ENCODE measurements at regions not wholly inside any gene's neighbourhood (a gene's known extent, or its start where the extent isn't known, plus 50 kb on each side); places are given as distances from the start of the nearest gene placed in this dataset.

DNA sequence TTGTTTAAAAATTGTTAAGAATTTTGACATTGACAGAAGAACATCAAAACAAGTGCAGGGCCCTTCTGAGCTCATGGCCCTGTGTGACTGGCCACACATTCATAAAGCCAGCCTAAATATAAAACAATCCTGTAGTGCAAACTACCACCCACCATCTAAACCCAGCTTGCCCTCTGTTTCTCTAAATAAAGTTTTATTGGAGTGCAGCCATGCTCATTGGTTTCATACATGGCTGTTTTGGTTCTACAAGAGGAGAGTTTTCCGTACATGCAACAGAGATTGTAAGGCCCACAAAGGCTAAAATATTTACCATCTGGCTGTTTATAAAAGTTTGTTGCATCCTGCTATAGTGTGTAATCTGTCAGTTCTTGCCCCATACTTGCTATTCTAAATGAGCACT, 54.6 kb upstream of the TRIM24 start:
- Histone ChIP-seq H3K9me2 (replicated peaks; ENCODE audit: low read depth, low read length) (no peaks in the 10 kb centered on the region), H3K4me2 (ENCODE audit: low read depth, low read length, poor library complexity, severe bottlenecking) (no peak overlapping the region), H3K9me3 (ENCODE audit: insufficient read depth, low read depth, low read length) (no peaks in the 10 kb centered on the region), H4K20me1 (ENCODE audit: insufficient read depth, low read length, poor library complexity, severe bottlenecking) (no peaks in the 10 kb centered on the region), H3K9ac (ENCODE audit: low read depth, low read length, poor library complexity, severe bottlenecking) (no peak overlapping the region), H3K4me1 (ENCODE audit: insufficient read depth, low read length, poor library complexity, severe bottlenecking) (no peaks in the 10 kb centered on the region), H3K79me2 (ENCODE audit: insufficient read depth, low read length) (no peaks in the 10 kb centered on the region), H3F3A (ENCODE audit: low read depth) (no peaks in the 10 kb centered on the region), H3K36me3 (ENCODE audit: insufficient read depth, low read length) (no peaks in the 10 kb centered on the region), H3K4me3 (ENCODE audit: low read length, poor library complexity, severe bottlenecking) (no peak overlapping the region), H3K27me3 (ENCODE audit: insufficient read depth, low read length, poor library complexity, severe bottlenecking) (no peaks in the 10 kb centered on the region), H2AFZ (ENCODE audit: low read length) (no peak overlapping the region)
- TF ChIP-seq, protein P1, sequence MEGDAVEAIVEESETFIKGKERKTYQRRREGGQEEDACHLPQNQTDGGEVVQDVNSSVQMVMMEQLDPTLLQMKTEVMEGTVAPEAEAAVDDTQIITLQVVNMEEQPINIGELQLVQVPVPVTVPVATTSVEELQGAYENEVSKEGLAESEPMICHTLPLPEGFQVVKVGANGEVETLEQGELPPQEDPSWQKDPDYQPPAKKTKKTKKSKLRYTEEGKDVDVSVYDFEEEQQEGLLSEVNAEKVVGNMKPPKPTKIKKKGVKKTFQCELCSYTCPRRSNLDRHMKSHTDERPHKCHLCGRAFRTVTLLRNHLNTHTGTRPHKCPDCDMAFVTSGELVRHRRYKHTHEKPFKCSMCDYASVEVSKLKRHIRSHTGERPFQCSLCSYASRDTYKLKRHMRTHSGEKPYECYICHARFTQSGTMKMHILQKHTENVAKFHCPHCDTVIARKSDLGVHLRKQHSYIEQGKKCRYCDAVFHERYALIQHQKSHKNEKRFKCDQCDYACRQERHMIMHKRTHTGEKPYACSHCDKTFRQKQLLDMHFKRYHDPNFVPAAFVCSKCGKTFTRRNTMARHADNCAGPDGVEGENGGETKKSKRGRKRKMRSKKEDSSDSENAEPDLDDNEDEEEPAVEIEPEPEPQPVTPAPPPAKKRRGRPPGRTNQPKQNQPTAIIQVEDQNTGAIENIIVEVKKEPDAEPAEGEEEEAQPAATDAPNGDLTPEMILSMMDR (conservative IDR thresholded peaks at IDR 0.05; ENCODE audit: low read length) = no peak
- no peak for TF ChIP-seq EZH2phosphoT487 (IDR thresholded peaks at IDR 0.05; ENCODE audit: borderline replicate concordance)

- H3K9me3 ChIP-seq (ENCODE audit: insufficient read depth, low read depth, low read length) = no peaks in the 10 kb centered on the region
- H3K9me2 ChIP-seq (replicated peaks; ENCODE audit: low read depth, low read length) = no peaks in the 10 kb centered on the region
- no peaks in the 10 kb centered on the region for H4K20me1 ChIP-seq (ENCODE audit: insufficient read depth, low read length, poor library complexity, severe bottlenecking)
- H3F3A ChIP-seq (ENCODE audit: low read depth) = no peaks in the 10 kb centered on the region
- H3K79me2 ChIP-seq (ENCODE audit: insufficient read depth, low read length) = no peaks in the 10 kb centered on the region
- H2AFZ ChIP-seq (ENCODE audit: low read length) = no peak overlapping the region
- no peak overlapping the region for H3K9ac ChIP-seq (ENCODE audit: low read depth, low read length, poor library complexity, severe bottlenecking)
- H3K4me3 ChIP-seq (ENCODE audit: low read length, poor library complexity, severe bottlenecking) = no peak overlapping the region
- H3K27me3 ChIP-seq (ENCODE audit: insufficient read depth, low read length, poor library complexity, severe bottlenecking) = no peaks in the 10 kb centered on the region
- TF ChIP-seq, protein P1 (conservative IDR thresholded peaks at IDR 0.05; ENCODE audit: low read length) = no peak
- TF ChIP-seq EZH2phosphoT487 (IDR thresholded peaks at IDR 0.05; ENCODE audit: borderline replicate concordance) = no peak
- no peaks in the 10 kb centered on the region for H3K36me3 ChIP-seq (ENCODE audit: insufficient read depth, low read length)
- H3K4me2 ChIP-seq (ENCODE audit: low read depth, low read length, poor library complexity, severe bottlenecking) = no peak overlapping the region
- H3K4me1 ChIP-seq (ENCODE audit: insufficient read depth, low read length, poor library complexity, severe bottlenecking) = no peaks in the 10 kb centered on the region
These were observed 52.3 kb upstream of the TRIM24 start for GRCh38 chr7:138407792-138408191.
